GM12878 (cell line): ENCODE measurements at regions not wholly inside any gene's neighbourhood (a gene's known extent, or its start where the extent isn't known, plus 50 kb on each side); places are given as distances from the start of the nearest gene placed in this dataset.

Experiments used
- ATAC-seq: fragments of 200-7000 bp; cut with Tn5 transposase; 3 replicates; pipeline ENCODE4 v1.9.1; 2020; ENCODE audit warnings: mild to moderate bottlenecking, moderate library complexity
- BruUV-seq: library from RNA; stranded (reverse); fragments of 400-500 nt; replicated peaks from 2 replicates; lab custom pipeline; 2021; lab: Mats Ljungman, UMichigan
- CTCF ChIA-PET: fragments of 300-600 bp; sonication (Branson Sonifier 250); formaldehyde crosslinking; extraction: SDS; loops from one replicate; lab custom pipeline; 2021; ENCODE audit warnings: inconsistent platforms; lab: Yijun Ruan, JAX
- POLR2A ChIA-PET: fragments of 350-600 bp; formaldehyde crosslinking; extraction: SDS; loops from one replicate; lab custom pipeline; 2021; ENCODE audit warnings: inconsistent platforms; lab: Charles Lee
- RAD21 ChIA-PET: fragments of 300-600 bp; sonication (Branson Sonifier 250); formaldehyde crosslinking; loops from one replicate; lab custom pipeline; 2023; ENCODE audit warnings: antibody characterized with exemption; ENCODE audit not compliant: unreplicated experiment; lab: Charles Lee
- SMC1A ChIA-PET: fragments of 300-600 bp; sonication (Branson Sonifier 250); formaldehyde crosslinking; loops from one replicate; lab custom pipeline; 2023; ENCODE audit not compliant: unreplicated experiment, uncharacterized antibody; lab: Charles Lee
- DNase-seq: peaks from one replicate; pipeline ENCODE4 v3.0.0-alpha.2; 2011; ENCODE audit warnings: low read depth, low spot score
- FAIRE-seq: peaks from 3 replicates; lab custom pipeline; 2011; peaks lifted over from hg19 to GRCh38; lab: Jason Lieb, UNC
- H2AFZ ChIP-seq: 2 replicates; pipeline ENCODE4 v1.6.0; 2011; ENCODE audit warnings: low read depth, low read length, control low read depth; ENCODE audit not compliant: control insufficient read depth
- H3K27ac ChIP-seq: 2 replicates; pipeline ENCODE4 v1.5.1; 2011; ENCODE audit warnings: control low read depth; ENCODE audit not compliant: control insufficient read depth, insufficient read depth
- H3K27me3 ChIP-seq, 2 experiments: replicated peaks in 1 of 2; 2 replicates each; pipeline versions ENCODE4 v1.6.0 to v1.6.1; 2011; ENCODE audit warnings: low read length in 1 of 2; ENCODE audit not compliant: control insufficient read depth in 2 of 2, insufficient read depth in 2 of 2
- H3K36me3 ChIP-seq, 2 experiments: 2 replicates each; pipeline ENCODE4 v1.5.1; 2011; ENCODE audit warnings: low read length in 1 of 2; ENCODE audit not compliant: control insufficient read depth in 2 of 2, insufficient read depth in 2 of 2
- H3K4me1 ChIP-seq: 2 replicates; pipeline ENCODE4 v1.6.1; 2011; ENCODE audit warnings: mild to moderate bottlenecking, low read length, moderate library complexity, mixed read lengths; ENCODE audit not compliant: control insufficient read depth, insufficient read depth
- H3K4me2 ChIP-seq: 2 replicates; pipeline ENCODE4 v1.6.0; 2011; ENCODE audit warnings: control low read depth; ENCODE audit not compliant: control insufficient read depth, insufficient read depth
- H3K4me3 ChIP-seq: fragments of 200-600 bp; sonication (generic); 2 replicates; pipeline ENCODE4 v1.5.1; 2016
- H3K79me2 ChIP-seq: 2 replicates; pipeline ENCODE4 v1.6.0; 2011; ENCODE audit warnings: low read length; ENCODE audit not compliant: control insufficient read depth, insufficient read depth
- H3K9ac ChIP-seq: 2 replicates; pipeline ENCODE4 v1.8.0; 2011; ENCODE audit warnings: low read length, control low read depth, mixed read lengths; ENCODE audit not compliant: control insufficient read depth, insufficient read depth
- H3K9me3 ChIP-seq: replicated peaks from 3 replicates; pipeline ENCODE4 v1.5.1; 2011; ENCODE audit warnings: mild to moderate bottlenecking, low read length; ENCODE audit not compliant: control insufficient read depth, insufficient read depth
- H4K20me1 ChIP-seq: 2 replicates; pipeline ENCODE4 v1.6.0; 2011; ENCODE audit not compliant: control insufficient read depth, insufficient read depth
- BMI1 ChIP-seq: fragments of 450-650 bp; IDR thresholded peaks from 2 replicates; pipeline ENCODE4 v1.6.1; 2016; ENCODE audit warnings: mild to moderate bottlenecking, moderate library complexity, borderline replicate concordance
- CHD1 ChIP-seq: IDR thresholded peaks from 2 replicates; pipeline ENCODE4 v1.6.1; 2012; ENCODE audit warnings: low read depth, low read length, improper control_type of control experiment
- CHD2 ChIP-seq: IDR thresholded peaks from 2 replicates; pipeline ENCODE4 v1.6.1; 2011; ENCODE audit warnings: low read depth, low read length, improper control_type of control experiment, borderline replicate concordance
- CREB1 ChIP-seq: IDR thresholded peaks from 2 replicates; pipeline ENCODE4 v1.6.1; 2012; ENCODE audit warnings: low read depth, mild to moderate bottlenecking, inconsistent platforms
- ESRRA ChIP-seq: IDR thresholded peaks from 2 replicates; pipeline ENCODE4 v1.6.1; 2012; ENCODE audit warnings: mild to moderate bottlenecking, low read length, improper control_type of control experiment
- GATAD2B ChIP-seq: fragments of 450-650 bp; conservative IDR thresholded peaks from 2 replicates; pipeline ENCODE4 v1.6.1; 2017; ENCODE audit warnings: low read depth, mild to moderate bottlenecking, moderate library complexity
- IKZF1 ChIP-seq: fragments of 450-650 bp; conservative IDR thresholded peaks from 2 replicates; pipeline ENCODE4 v1.6.1; 2017; ENCODE audit warnings: antibody characterized with exemption, mild to moderate bottlenecking
- MEF2B ChIP-seq: fragments of 450-650 bp; IDR thresholded peaks from 2 replicates; pipeline ENCODE4 v1.6.1; 2018; ENCODE audit warnings: mild to moderate bottlenecking, moderate library complexity; ENCODE audit not compliant: partially characterized antibody, poor library complexity, severe bottlenecking
- RB1 ChIP-seq: fragments of 450-650 bp; formaldehyde crosslinking; IDR thresholded peaks from 2 replicates; pipeline ENCODE4 v1.6.1; 2017; ENCODE audit warnings: mild to moderate bottlenecking, borderline replicate concordance
- RBBP5 ChIP-seq: fragments of 200-600 bp; sonication (generic); conservative IDR thresholded peaks from 2 replicates; pipeline ENCODE4 v1.6.1; 2016
- RFX5 ChIP-seq: IDR thresholded peaks from 2 replicates; pipeline ENCODE4 v1.6.1; 2011; ENCODE audit warnings: low read depth, low read length, improper control_type of control experiment
- SIN3A ChIP-seq: IDR thresholded peaks from 2 replicates; pipeline ENCODE4 v1.6.1; 2012; ENCODE audit warnings: low read depth, low read length, improper control_type of control experiment
- SPI1 ChIP-seq: IDR thresholded peaks from 2 replicates; pipeline ENCODE4 v1.6.1; 2011; ENCODE audit warnings: low read depth, mild to moderate bottlenecking, low read length, moderate library complexity, borderline replicate concordance; ENCODE audit not compliant: insufficient read depth
- SRF ChIP-seq, 2 experiments: IDR thresholded peaks; 2 replicates each; pipeline ENCODE4 v1.6.1; 2011; ENCODE audit warnings: low read depth in 2 of 2, low read length in 2 of 2, mild to moderate bottlenecking in 1 of 2, moderate library complexity in 1 of 2
- SUZ12 ChIP-seq: fragments of 200-600 bp; sonication (generic); IDR thresholded peaks from one replicate; pipeline ENCODE4 v1.6.1; 2018; ENCODE audit warnings: antibody characterized with exemption, mild to moderate bottlenecking; ENCODE audit not compliant: unreplicated experiment
- WGBS: methylation state at CpG from one replicate; pipeline ENCODE4 v1.1.6; 2016; ENCODE audit warnings: low lambda C conversion rate; ENCODE audit not compliant: insufficient replicate concordance, insufficient coverage; ENCODE audit errors: missing lambda C conversion rate; 5-methylcytosine and 5-hydroxymethylcytosine counted together
- in situ Hi-C: fragments of 300-500 bp; cut with MboI; formaldehyde crosslinking; loops from 9 replicates; pipeline ENCODE4 v1.14.3; 2018; ENCODE audit warnings: mixed read lengths
- intact Hi-C: fragments of 100-400 bp; cut with micrococcal nuclease; formaldehyde crosslinking; loops from one replicate; pipeline ENCODE4 v1.14.2; 2022; ENCODE audit not compliant: unreplicated experiment
- TF ChIP-seq, protein P1 (sequence below): IDR thresholded peaks from 2 replicates; pipeline ENCODE4 v1.6.1; 2012; ENCODE audit warnings: low read depth, low read length, improper control_type of control experiment
- TF ChIP-seq, protein P2 (sequence below): fragments of 450-650 bp; IDR thresholded peaks from 2 replicates; pipeline ENCODE4 v1.6.1; 2016; ENCODE audit warnings: mild to moderate bottlenecking
- TF ChIP-seq, protein P3 (sequence below): fragments of 450-650 bp; IDR thresholded peaks from 2 replicates; pipeline ENCODE4 v1.6.1; 2016; ENCODE audit warnings: mild to moderate bottlenecking, moderate library complexity, borderline replicate concordance

DNA sequence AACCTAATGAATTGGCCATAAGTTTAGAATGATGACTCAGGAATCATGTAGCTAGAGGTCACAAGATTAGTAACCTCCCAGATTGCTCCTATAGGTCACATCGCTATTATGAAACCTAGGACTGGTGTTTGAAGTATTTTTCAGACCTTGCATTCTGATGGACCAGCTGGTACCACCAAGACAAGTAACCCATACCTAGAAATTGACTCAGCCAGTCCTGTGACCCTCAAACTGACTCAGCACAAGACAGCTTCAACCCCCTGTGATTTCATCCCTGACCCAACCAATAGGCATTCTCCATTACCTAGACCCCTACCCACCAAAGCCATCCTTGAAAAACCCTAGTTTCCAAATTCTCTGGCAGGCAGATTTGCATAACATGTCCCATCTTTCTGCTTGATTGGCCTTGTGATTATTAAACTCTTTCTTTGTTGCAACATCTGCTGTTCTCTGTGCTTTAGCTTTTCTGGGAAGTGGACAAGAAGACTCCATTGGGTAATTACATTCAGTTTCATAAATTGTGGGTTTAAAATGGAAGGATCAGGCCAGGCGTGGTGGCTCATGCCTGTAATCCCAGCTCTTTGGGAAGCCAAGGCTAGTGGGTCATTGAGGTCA lies 254.9 kb downstream of the IRS1 start:
- WGBS, result 0% methylated on average over 2 of the region's 2 CpGs
- SMC1A ChIA-PET, result no interaction called here
- H2AFZ ChIP-seq, result no peak overlapping the region
- FAIRE-seq, result no peak
- TF ChIP-seq GATAD2B (no peak), BMI1 (no peak), RBBP5 (no peak), IKZF1 (no peak), SUZ12 (no peak), SIN3A (no peak), MEF2B (no peak), ESRRA (no peak), CREB1 (no peak), CHD1 (no peak), RB1 (no peak), RFX5 (no peak), SRF (IDR thresholded peaks at IDR 0.05; ENCODE audit: low read depth in 2 of 2, low read length in 2 of 2) (no peak), CHD2 (no peak), SPI1 (no peak)
- TF ChIP-seq, protein P1, sequence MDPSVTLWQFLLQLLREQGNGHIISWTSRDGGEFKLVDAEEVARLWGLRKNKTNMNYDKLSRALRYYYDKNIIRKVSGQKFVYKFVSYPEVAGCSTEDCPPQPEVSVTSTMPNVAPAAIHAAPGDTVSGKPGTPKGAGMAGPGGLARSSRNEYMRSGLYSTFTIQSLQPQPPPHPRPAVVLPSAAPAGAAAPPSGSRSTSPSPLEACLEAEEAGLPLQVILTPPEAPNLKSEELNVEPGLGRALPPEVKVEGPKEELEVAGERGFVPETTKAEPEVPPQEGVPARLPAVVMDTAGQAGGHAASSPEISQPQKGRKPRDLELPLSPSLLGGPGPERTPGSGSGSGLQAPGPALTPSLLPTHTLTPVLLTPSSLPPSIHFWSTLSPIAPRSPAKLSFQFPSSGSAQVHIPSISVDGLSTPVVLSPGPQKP, result no peak
- TF ChIP-seq, protein P2, sequence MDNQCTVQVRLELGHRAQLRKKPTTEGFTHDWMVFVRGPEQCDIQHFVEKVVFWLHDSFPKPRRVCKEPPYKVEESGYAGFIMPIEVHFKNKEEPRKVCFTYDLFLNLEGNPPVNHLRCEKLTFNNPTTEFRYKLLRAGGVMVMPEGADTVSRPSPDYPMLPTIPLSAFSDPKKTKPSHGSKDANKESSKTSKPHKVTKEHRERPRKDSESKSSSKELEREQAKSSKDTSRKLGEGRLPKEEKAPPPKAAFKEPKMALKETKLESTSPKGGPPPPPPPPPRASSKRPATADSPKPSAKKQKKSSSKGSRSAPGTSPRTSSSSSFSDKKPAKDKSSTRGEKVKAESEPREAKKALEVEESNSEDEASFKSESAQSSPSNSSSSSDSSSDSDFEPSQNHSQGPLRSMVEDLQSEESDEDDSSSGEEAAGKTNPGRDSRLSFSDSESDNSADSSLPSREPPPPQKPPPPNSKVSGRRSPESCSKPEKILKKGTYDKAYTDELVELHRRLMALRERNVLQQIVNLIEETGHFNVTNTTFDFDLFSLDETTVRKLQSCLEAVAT, result no peak
- TF ChIP-seq, protein P3, sequence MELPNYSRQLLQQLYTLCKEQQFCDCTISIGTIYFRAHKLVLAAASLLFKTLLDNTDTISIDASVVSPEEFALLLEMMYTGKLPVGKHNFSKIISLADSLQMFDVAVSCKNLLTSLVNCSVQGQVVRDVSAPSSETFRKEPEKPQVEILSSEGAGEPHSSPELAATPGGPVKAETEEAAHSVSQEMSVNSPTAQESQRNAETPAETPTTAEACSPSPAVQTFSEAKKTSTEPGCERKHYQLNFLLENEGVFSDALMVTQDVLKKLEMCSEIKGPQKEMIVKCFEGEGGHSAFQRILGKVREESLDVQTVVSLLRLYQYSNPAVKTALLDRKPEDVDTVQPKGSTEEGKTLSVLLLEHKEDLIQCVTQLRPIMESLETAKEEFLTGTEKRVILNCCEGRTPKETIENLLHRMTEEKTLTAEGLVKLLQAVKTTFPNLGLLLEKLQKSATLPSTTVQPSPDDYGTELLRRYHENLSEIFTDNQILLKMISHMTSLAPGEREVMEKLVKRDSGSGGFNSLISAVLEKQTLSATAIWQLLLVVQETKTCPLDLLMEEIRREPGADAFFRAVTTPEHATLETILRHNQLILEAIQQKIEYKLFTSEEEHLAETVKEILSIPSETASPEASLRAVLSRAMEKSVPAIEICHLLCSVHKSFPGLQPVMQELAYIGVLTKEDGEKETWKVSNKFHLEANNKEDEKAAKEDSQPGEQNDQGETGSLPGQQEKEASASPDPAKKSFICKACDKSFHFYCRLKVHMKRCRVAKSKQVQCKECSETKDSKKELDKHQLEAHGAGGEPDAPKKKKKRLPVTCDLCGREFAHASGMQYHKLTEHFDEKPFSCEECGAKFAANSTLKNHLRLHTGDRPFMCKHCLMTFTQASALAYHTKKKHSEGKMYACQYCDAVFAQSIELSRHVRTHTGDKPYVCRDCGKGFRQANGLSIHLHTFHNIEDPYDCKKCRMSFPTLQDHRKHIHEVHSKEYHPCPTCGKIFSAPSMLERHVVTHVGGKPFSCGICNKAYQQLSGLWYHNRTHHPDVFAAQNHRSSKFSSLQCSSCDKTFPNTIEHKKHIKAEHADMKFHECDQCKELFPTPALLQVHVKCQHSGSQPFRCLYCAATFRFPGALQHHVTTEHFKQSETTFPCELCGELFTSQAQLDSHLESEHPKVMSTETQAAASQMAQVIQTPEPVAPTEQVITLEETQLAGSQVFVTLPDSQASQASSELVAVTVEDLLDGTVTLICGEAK, result no peak
- TF ChIP-seq, all 136 proteins: peak for 0
- no peak overlapping the region for H3K4me3 ChIP-seq
- ChIA-PET POLR2A (no interaction called here), CTCF (no interaction called here), RAD21 (no interaction called here)
- BruUV-seq, result no TSS peak
- H3K9me3 ChIP-seq, result no peaks in the 10 kb centered on the region
- DNase-seq (no peak), ATAC-seq (no peak)
- H3K4me1 ChIP-seq, result no peaks in the 10 kb centered on the region
- H3K27ac ChIP-seq, result no peak overlapping the region
- intact Hi-C loops (no loop called here), in situ Hi-C loops (no loop called here)
- H3K27me3 ChIP-seq, result no peaks in the 10 kb centered on the region
- no peaks in the 10 kb centered on the region for H3K79me2 ChIP-seq
- H3K9ac ChIP-seq, result no peak overlapping the region
- no peaks in the 10 kb centered on the region for H4K20me1 ChIP-seq
- no peak overlapping the region for H3K4me2 ChIP-seq
- H3K36me3 ChIP-seq, result no peaks in the 10 kb centered on the region
